ENCODE measurements at regions not wholly inside any gene's neighbourhood (a gene's known extent, or its start where the extent isn't known, plus 50 kb on each side); places are given as distances from the start of the nearest gene placed in this dataset.

DNA sequence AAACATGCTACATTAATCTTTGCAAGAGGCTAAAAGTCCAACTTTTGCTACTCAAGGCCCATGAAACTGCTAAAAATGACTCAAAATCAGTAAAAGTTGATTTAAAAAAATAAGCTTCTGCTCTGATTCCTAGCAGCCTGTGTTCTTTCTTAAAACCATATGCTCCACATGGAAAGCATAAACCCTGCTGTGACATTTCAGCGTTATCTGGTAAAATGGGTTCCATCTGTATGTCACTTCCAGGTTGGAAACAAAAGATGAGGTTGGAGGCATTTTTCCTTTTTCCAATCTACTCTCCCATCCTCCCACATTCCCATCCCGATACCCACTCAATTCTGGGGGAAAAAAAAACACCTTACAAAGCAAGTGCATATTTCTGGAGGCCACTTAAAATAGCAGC, 439.5 kb downstream of the NEBL start:
- H4K5ac ChIP-seq (ENCODE audit: insufficient read length, low read depth, low read length): no peak overlapping the region
- no peaks in the 10 kb centered on the region for H3K23me2 ChIP-seq (ENCODE audit: low read depth, low read length)
- 86% methylated on average over 2 of the region's 2 CpGs; no CpG with 5 or more reads in 1 of the 2 experiments for WGBS, 2 experiments (ENCODE audit: extremely low coverage in 1 of 2, insufficient coverage in 1 of 2, insufficient read length in 1 of 2, insufficient replicate concordance in 2 of 2, low coverage in 1 of 2, low lambda C conversion rate in 2 of 2, missing lambda C conversion rate in 1 of 2)
- H2BK5ac ChIP-seq (ENCODE audit: low read depth, low read length): no peak overlapping the region
- ChIA-PET CTCF (ENCODE audit: partially characterized antibody) (no interaction called here), POLR2A (ENCODE audit: partially characterized antibody) (interaction anchor here (1.0 kb wide), 1 partner anchor 15 kb away, joined by 4 read pairs; no protein-coding TSS in a partner anchor)
- H3K9ac ChIP-seq (replicated peaks in 1 of 4; ENCODE audit: extremely low read depth in 1 of 4, low read depth in 3 of 4, low read length in 3 of 4): no peak overlapping the region
- H3K27me3 ChIP-seq (replicated peaks in 1 of 4; ENCODE audit: control insufficient read depth in 3 of 4, extremely low read depth in 1 of 4, insufficient read depth in 3 of 4, low read length in 3 of 4): no peaks in the 10 kb centered on the region
- no peak overlapping the region for H2BK12ac ChIP-seq (ENCODE audit: low read depth, low read length)
- no peak overlapping the region for H3K4me2 ChIP-seq (ENCODE audit: insufficient read depth in 1 of 2, low read depth in 2 of 2, low read length in 2 of 2)
- no peak overlapping the region for H3K23ac ChIP-seq (ENCODE audit: insufficient read length)
- no peak overlapping the region for H3K4me3 ChIP-seq (ENCODE audit: extremely low read depth in 1 of 4, insufficient read depth in 2 of 4, low read depth in 3 of 4, low read length in 4 of 4)
- no peaks in the 10 kb centered on the region for H3K36me3 ChIP-seq (ENCODE audit: control insufficient read depth in 2 of 4, insufficient read depth in 4 of 4, low read length in 3 of 4)
- H3K18ac ChIP-seq (ENCODE audit: extremely low read depth, low read length): no peak overlapping the region
- H3K9me3 ChIP-seq (ENCODE audit: insufficient read depth in 2 of 2, low read depth in 1 of 2, low read length in 1 of 2): no peaks in the 10 kb centered on the region
- no peak overlapping the region for H2AK5ac ChIP-seq (ENCODE audit: low read depth, low read length)
- no peaks in the 10 kb centered on the region for H4K20me1 ChIP-seq (replicated peaks in 1 of 2; ENCODE audit: control insufficient read depth in 1 of 2, insufficient read depth in 2 of 2, low read length in 2 of 2)
- no peak overlapping the region for H4K8ac ChIP-seq (ENCODE audit: extremely low read depth, insufficient read depth, low read length)
- no peak overlapping the region for H4K91ac ChIP-seq (replicated peaks; ENCODE audit: insufficient read length, low read length)
- H2BK120ac ChIP-seq (replicated peaks; ENCODE audit: low read depth, low read length): no peak overlapping the region
- H3K4ac ChIP-seq (replicated peaks; ENCODE audit: insufficient read length, low read depth, low read length): no peak overlapping the region
- H2BK20ac ChIP-seq (ENCODE audit: low read length): no peak overlapping the region
- H3K4me1 ChIP-seq (replicated peaks in 1 of 4; ENCODE audit: control insufficient read depth in 3 of 4, insufficient read depth in 4 of 4, low read length in 3 of 4): no peaks in the 10 kb centered on the region
- H2BK15ac ChIP-seq (ENCODE audit: low read length): no peak overlapping the region
- FAIRE-seq (peak; percentile 55), DNase-seq (ENCODE audit: low read depth in 1 of 2, low spot score in 2 of 2) (no peak)
- H3K79me1 ChIP-seq (ENCODE audit: low read depth, low read length): no peaks in the 10 kb centered on the region
- TF ChIP-seq JUND (IDR thresholded peaks at IDR 0.05; ENCODE audit: low read length) (no peak), SIN3A (conservative IDR thresholded peaks at IDR 0.05 in 1 of 2, IDR thresholded peaks at IDR 0.05 in 1 of 2; ENCODE audit: low read depth in 1 of 2, low read length in 2 of 2) (no peak)
- H3K56ac ChIP-seq (replicated peaks; ENCODE audit: insufficient read length, low read depth, low read length): no peak overlapping the region
- no peak overlapping the region for H3K27ac ChIP-seq (ENCODE audit: low read depth, low read length)
- H3K14ac ChIP-seq (ENCODE audit: insufficient read length): no peak overlapping the region
- no peak overlapping the region for H2AFZ ChIP-seq (ENCODE audit: low read length)
- no peaks in the 10 kb centered on the region for H3K79me2 ChIP-seq (ENCODE audit: control insufficient read depth in 1 of 2, insufficient read depth in 2 of 2, low read length in 2 of 2)

Data from H1 (cell line).